ENCODE measurements at regions not wholly inside any gene's neighbourhood (a gene's known extent, or its start where the extent isn't known, plus 50 kb on each side); places are given as distances from the start of the nearest gene placed in this dataset.

DNA sequence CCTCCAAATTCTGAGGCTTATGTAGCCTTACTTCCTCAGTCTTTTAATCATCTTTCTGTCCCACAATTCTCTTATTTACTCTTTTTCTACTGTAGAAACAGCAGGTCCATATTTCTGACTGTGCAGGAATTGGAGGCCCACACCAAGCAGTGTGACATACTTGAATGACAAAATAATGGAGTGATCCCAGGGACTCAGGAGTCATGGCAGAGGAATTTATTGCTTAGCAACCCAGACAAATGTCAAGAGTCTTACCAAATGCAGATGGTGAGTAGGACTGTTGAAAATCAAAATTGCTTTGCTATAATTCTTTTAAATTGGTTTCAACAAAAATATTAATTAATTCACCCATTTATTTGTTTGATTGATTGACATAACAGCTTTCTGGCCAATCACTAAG, 59.9 kb downstream of the HTR1B start:
- no peak for FAIRE-seq

DNA sequence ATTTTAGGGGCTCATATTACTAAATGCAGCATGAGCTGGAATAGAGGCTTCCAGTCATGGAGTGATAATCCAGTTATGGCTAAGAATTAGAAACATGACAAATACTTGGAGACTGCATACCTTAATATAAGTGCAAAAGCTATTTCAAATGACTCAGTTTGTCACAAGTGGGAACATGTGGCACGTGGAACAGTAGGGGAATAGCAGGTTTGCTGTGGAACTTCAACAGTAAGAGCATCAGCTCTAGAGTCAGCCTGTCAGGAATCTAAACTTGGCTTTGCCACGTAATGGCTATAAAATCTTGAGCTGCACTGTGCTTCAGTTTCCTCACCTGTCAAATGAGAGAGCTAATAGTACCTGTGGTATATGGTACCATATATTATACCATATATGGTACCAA, 62.1 kb downstream of the HTR1B start:
- FAIRE-seq = no peak

DNA sequence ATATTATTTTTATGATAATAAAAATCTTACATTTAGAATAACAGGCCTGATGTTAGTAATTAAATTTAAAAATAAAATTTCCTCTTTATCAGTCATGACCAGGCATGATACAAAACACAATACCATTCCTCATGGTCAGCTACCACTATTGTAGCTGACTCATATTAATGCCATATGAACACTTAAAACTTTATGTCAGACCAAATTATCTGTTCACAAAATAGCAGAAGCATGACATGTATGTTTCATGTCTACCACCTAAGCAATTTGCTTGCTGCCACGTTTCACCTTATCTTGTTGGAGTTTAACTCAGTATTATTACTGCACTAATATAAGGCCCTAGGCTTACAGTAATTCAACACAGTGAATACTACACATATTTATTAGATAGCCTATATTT, 65.7 kb downstream of the HTR1B start:
- FAIRE-seq = no peak

DNA sequence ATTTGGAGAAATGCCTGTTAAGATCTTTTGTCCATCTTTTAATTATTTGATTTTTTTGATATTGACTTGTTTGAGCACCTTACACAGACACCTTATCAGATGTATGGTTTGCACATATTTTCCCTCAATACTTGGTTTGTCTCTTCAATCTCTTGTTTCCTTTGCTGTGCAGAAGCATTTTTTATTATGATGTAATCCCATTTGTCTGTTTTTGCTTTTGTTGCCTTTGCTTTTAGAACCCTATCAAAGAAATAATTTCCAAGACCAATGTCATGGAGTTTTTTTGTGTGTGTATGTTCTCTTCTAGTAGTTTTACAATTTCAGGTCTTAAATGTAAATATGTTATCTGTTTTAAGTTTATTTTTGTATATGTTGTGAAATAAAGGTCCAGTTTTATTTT, 73.9 kb downstream of the HTR1B start:
- no peak for FAIRE-seq

DNA sequence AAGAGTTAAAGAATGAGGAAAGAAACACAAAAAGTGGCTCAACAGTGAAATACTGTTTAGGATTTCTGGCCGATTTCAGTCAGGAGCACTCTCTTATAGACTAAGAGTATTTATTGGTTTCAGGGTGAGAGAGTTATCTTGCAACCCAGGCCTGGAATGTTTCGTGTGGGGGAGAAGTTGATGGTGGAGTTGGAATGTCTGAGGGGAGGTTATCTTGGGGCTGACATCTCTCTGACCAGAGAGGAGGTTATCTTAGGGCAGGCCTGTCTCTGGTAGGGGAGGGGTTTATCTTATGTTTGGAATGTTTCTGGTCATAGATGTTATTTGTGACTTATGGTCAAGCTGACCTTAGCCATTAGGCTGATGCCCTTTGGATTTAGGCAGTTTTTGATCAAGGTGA, 80.3 kb downstream of the HTR1B start:
- no peak for FAIRE-seq

DNA sequence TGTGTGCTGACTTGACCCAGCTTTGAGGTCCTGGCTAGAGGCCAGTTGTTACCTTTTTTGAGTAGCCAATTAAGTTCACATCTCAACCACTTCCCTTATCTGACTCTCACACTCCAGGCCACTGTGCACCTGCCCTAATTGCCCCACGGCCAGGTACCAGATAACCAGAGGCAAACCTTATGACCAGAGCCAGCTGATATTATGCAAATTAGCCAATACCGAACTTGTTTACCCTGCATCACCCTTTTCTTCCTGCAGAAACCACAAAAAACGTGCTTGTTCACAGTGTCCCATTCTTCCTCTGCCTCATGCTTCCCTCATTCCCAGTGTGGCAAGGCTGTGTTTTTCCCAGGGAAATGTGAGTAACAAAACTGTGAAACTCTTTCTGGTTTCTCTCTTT, 89.3 kb downstream of the HTR1B start:
- no peak for FAIRE-seq

DNA sequence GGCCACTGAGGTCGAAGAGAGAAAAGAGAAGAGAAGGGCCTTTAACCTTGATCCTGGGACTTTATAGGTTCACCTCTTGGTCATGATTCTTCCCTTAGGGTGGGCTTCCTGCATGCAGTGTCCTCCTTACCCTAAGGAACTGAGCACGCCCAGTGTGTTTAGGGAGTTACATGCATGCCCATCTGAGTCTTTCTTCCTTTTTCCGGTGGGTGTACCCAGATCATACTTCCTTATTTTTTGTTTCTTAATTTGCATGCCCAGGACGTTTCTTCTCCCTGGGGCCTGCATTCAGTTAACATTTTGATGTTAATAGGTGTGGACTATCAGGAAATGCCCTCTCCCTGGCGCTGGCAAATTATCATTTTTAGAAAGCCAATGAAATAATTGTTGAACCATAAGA, 91.5 kb downstream of the HTR1B start:
- FAIRE-seq = no peak

DNA sequence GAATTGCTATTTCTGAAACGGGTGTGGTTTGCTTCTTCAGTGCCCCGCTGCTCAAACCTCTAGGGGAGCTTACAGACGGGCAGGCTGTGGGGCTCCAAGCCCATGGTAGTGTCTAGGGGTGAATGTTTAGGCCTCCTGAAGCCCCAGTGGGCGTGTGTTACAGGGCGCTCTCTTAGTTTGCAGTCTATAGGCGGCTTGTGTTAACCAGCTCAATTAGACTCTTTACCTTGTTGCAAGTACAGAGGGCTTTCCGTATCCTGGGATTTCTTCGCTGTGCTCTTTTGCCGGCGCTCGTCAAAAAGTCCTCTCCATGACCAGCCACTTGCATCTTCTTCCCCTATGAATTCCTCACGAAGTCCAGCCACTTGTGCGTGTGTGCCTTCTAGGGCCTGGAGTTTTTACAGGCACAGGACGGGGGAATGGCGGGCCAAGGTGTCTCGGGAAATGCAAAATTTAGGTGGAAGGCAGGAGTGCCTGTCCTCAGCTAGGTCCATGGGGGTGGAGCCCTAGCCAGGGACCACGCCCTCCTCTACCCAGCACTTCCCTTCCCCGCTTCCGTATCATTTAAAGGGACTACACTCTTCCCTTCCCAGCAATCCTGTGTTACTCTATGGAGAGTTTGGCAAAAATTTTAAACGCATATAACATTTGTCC, 94.5 kb downstream of the HTR1B start:
- no peak for FAIRE-seq

DNA sequence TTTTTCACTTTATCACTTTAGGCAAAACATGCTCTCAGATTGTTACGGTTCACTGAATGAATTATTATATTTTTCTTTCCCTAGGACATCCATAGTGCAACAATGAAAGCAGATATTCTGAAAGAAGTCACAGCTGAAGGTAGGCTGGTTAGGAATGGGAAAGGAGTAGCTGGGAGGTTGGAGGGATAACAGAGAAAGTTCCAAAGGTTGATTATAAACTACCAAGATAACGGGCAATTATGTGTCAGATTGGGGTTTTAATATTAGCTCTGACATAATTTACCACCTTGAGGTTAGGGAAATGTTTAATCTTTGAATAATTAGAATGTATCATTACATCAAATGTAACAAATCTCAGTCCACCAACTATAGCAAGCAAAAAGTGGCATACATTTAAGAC, 96.5 kb downstream of the HTR1B start:
- no peak for FAIRE-seq

DNA sequence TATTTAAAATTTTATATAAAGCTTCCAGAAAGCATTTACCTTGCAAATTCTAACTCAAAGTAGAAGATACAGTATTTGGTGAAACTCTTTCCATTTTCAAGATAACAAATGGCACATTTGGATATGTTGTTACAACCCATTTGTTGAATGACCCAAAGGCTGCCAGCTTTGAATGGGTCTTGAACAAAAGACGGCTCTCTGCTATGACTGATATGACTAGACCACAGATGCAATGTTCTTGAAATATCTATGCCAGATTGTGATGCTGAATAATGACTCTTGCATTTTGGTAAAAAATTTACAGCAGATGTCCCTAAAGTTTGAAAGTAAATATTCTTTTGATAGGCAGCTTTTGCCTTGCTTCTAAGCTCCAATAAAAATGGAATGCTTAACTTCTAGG, 99.6 kb downstream of the HTR1B start:
- no peak for FAIRE-seq

DNA sequence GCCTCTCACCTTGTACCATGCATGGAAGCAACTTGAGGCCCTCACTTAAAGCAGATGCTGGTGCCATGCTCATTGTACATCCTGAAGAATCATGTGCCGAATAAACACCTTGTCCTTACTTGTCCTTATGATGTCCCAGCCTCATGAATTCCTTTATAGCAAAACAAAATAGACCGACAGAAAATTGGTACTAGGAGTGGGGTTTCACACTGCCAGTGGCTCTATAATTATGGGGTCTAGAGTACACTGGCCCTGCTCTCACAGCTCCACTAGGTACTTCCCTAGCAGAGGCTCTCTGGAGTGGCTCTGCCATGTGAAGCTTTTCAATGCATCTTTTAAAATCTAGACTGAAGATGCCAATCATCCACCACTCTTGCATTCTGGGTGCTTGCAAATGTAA, 101.2 kb downstream of the HTR1B start:
- no peak for FAIRE-seq

DNA sequence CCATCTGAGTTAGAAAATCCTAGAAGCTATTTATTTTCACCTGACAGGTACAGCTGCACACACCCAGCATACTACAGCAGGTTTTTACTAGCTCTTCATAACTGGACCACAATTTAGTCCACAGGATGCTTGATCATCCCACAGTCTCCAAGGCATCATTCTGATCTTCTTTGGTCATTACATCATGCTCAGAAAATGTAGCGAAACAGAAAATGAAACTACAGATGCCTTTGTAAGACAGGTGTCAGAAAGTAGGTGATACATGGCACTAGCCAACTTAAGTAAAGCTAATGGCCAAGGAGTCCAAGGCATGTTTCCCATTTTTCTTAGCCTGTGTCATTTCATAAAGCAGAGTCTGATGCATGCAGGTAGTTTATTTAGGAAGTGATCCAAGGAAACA, 102.3 kb downstream of the HTR1B start:
- FAIRE-seq = no peak

DNA sequence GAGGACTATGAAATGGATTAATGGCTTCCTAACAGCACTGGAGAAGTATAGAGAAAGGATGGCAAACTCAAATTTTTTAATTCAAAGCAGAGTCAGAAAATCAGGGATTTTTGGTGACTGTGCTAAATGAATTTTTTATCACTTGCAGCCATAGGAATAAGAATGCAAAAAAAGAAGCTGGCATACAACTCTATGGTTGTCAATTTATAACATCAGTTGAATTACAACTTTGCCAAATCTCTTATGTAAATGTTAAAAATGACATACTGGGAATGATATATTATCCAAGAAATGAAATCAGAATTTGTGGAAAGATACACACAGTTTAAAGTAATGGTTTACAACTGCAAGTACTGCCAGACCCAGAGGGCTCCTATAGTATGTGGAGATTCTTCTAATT, 106.5 kb downstream of the HTR1B start:
- no peak for FAIRE-seq

DNA sequence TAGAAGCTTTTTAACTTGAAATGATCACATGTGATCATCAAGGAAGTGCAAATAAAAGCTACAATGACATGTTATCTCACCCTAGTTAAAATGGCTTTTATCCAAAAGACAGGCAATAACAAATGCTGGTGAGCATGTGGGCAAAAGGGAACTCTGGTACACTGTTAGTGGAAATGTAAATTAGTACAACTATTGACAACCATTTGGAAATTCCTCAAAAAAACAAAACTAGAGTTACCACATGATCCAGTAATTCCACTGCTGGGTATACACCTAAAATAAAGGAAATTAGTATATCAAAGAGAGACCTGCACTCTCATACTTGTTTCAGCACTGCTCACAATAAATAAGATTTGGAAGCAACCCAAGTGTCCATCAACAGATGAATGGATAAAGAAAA, 108.7 kb downstream of the HTR1B start:
- no peak for FAIRE-seq

DNA sequence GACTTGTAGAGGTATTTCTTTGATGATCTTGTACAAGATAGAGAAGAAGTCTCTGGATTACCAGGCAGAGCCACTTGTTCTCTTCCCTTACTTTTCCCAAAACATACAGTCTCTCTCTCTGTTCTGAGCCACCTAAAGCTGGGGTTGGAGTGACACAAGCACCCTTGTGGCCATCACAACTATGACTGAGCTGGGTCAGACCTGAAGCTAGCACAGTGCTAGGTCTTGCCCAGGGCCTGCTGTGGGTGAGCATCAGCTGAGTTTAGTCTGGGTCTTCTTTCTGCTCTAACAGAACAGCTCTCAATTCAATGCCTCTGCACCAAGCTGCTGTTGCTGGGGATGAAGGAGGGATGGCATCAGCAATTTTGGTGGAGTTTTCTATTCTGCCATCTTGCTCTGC, 110.2 kb downstream of the HTR1B start:
- FAIRE-seq = no peak

DNA sequence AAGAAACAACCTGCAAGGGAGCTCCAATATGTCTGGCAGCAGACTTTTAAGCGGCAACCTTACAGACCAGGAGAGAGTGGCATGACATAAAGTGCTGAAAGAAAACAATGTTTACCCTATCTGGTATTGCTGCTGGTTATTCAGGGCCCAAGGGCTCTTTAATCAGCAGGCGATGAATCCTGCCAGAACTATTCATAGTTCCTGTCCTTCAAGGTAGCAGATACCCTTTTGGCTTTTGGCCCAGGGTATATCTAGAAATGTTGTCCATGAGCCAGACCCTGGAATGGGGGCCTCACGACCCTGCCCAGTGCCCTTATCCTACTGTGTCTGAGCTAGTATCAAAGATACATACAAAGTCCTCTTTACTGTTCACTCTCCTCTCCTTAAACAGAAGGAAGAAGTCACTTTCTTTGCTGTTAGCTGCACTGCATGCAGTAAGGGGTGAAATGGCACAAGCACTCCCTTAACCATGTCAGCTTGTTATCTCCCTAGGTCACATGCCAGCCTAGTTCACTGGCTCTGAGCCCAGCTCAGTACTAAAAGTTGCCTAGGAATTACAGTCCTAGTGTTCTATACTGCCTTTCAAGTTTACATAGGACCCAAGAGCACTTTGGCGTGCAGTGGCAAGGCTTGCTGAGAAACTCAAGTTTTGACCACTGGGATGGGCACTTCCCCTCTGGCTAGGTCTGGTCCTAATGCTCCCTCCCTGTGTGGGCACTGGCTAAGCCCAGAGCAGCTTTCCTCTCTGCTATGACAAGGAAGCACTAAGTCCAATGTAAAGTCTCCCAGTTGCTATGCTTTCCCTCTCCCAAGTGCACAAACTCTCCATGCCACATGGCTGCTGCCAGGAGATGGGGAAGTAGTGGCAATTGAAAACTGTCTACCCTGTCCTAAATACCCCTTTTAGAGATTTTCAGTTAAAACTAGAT, 122.0 kb downstream of the HTR1B start:
- no peak for FAIRE-seq

DNA sequence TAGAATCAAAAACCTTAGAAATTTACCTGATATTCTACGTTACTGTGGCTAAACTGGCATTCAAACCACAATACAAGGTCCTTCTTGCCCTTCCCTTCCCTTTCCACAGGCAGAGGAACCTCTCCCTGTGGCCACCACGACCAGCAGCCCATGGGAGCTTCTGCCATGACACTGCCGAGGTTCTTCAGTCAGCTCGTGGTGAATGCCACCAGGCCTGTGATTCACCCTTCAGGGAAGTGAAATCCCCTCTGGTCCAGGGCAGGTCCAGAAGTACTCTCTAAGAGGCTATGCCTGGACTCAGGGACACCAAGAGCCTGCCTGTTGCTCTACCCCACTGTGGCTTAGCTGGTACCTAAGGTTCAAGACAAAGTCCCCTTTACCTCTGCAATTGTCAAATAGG, 123.0 kb downstream of the HTR1B start:
- FAIRE-seq = no peak

DNA sequence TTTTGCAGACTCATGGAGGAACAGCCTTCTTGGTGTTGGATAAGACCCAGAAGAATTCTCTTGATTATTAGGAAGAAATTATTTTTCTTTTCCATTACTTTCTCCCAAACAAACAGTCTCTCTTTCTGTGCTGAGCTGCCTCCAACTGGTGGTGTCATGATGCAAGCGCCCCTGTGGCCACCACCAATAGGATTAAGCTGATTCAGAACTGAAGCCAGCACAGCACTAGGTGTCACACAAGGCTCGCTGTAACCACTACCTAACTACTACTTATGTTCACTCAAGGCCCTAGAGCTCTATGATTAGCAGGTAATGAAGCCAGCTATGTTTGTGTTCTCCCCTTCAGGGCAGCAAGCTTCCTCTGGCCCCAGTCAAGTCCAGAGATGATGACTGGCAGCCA, 123.4 kb downstream of the HTR1B start:
- FAIRE-seq = no peak

DNA sequence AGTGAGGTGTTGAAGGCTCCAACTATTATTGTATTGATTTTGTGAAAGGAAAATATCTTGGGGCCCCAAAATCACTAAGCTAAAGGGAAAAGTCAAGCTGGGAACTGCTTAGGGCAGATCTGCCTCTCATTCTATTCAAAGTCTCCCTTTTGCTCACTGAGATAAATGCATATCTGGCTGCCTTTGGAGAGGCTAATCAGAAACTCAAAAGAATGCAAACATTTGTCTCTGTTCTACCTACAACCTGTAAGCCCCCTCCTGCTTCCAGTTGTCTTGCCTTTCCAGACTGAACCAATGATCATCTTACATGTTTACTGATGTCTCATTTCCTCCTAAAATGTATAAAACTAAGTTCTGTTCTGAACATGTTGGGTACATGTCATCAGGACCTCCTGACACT, 125.9 kb downstream of the HTR1B start:
- no peak for FAIRE-seq

DNA sequence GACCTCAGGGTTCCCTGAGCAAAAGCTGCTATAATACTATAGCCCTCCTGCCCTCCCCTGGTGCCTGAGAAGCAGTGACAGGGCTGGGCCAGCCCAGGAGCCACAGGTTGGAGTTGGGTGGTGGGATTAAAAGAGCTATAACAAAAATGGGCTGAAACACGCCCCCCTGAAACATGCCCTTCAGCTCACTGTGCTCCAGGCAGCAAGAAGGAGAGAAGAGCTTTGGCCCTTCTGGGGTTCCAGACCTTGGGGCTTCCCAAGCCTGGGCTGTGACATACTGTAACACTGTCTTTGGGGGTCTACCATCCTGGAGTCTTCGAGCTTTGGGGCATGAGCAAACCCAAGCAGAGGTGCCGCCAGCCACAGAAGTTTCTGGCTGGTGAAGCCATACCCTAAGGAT, 129.2 kb downstream of the HTR1B start:
- no peak for FAIRE-seq

DNA sequence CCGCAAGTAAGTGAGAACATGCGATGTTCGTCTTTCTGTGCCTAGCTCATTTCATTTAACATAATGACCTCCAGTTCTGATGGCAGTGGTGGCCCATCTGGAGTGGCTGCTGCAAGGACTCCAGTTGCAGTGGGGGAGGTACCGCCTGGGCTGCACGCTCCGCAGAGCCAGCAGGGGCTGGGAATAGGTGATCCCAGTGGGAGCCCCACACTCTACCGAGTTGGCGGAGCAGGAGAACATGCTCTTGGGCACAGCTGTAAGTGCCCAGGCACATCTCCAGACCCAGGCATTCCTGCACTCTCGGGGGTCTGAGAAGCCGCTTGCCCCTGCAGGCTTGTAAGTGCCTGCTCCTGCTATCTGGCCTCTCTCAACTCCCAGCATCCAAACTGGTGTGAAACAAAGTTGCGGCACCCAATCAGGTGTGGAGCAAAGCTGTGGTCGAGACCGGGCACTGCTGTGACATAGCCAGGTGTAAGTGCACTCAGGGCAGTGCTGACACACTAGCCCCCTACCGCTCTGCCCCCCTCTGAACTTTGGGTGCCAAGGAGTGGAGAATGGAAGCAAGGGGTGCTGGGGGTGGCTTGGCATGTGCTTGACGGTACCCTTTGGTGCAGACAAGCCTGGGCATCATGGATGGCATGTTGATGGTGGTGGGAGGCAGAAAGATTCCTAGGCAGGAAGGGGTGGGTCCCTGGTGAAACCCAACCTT, 130.2 kb downstream of the HTR1B start:
- no peak for FAIRE-seq

DNA sequence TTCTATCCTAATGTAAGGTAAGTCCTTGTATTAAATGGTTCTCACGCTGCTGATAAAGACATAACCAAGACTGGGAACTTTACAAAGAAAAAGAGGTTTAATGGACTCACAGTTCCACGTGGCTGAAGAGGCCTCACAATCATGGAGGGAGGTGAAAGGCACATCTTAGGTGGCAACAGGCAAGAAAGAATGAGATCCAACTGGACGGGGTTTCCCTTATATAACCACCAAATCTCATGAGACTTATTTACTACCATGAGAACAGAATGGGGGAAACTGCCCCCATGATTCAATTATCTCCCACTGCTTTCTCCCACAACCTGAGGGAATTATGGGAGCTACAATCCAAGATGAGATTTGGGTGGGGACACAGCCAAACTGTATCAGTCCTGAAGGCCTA, 136.6 kb downstream of the HTR1B start:
- FAIRE-seq = no peak

DNA sequence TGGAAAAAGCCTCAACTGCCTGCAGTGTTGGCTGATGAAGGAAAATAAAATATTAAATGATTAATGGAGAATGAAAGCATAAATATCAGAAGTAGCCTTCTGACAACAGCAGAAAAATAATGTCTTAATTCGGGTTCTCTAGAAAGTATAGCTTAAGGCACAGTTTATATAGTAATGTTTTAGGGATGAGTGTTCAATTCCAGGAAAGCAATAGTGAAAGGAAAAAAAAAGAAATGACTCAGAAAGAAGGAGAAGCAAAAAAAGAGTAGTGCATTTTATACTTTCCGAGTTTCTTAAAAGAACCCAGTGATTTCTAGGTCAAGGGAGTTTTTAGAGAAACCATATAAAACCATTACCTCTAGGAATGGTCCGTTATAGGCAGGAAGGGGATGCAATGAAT, 137.3 kb downstream of the HTR1B start:
- no peak for FAIRE-seq

DNA sequence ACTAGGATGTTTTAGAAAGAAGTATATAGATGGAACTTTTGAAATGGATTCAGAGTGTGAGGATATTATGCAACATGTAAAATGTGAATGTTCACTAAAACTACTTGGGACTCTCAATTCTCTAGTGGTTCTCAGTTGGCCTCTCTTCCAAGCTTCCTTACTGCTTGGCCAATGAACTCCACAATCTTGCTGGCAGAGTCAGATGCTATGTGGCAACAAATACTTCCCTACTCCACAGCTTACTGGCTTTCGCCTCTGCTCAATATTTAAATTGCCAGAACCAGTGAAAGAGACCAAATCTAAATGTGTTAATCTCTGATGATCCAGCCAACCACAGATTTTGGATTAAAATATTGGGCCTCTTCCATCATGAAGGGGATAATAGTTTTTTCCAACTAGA, 138.4 kb downstream of the HTR1B start:
- no peak for FAIRE-seq

Measured in endometrium (tissue), 2 donors.